GM10248 (cell line): ENCODE measurements at regions not wholly inside any gene's neighbourhood (a gene's known extent, or its start where the extent isn't known, plus 50 kb on each side); places are given as distances from the start of the nearest gene placed in this dataset.

Experiments
- CTCF ChIA-PET: fragments of 300-600 bp; sonication (Branson Sonifier 250); formaldehyde crosslinking; extraction: SDS; loops from one replicate; lab custom pipeline; 2021; ENCODE audit warnings: antibody characterized with exemption; lab: Yijun Ruan, JAX
- POLR2A ChIA-PET: fragments of 350-650 bp; sonication (Branson Sonifier 250); formaldehyde crosslinking; extraction: SDS; loops from one replicate; lab custom pipeline; 2020; ENCODE audit warnings: antibody characterized with exemption; lab: Yijun Ruan, JAX
- DNase-seq: peaks from one replicate; pipeline ENCODE4 v3.0.0; 2012; ENCODE audit errors: extremely low spot score
- CTCF ChIP-seq: IDR thresholded peaks from 2 replicates; pipeline ENCODE4 v1.5.1; 2012; ENCODE audit warnings: mild to moderate bottlenecking, low read depth; ENCODE audit errors: extremely low read depth, missing control alignments, control extremely low read depth

- POLR2A ChIA-PET: no interaction called here
- no peak for DNase-seq
- TF ChIP-seq CTCF: no peak
- CTCF ChIA-PET: no interaction called here
Measured at GRCh38 chr10:130928306-130928705, 383.2 kb downstream of the TCERG1L start.

- no peak for DNase-seq
- TF ChIP-seq CTCF: no peak
- ChIA-PET POLR2A (no interaction called here), CTCF (no interaction called here)
Measured at GRCh38 chr10:130929422-130930325, 381.8 kb downstream of the TCERG1L start.

- DNase-seq: no peak
- no peak for TF ChIP-seq CTCF
- POLR2A ChIA-PET: no interaction called here
- CTCF ChIA-PET: no interaction called here
Measured at GRCh38 chr10:130930821-130931220, 380.7 kb downstream of the TCERG1L start.

GRCh38 chr10:130931256-130931655 lies 380.3 kb downstream of the TCERG1L start:
- POLR2A ChIA-PET: no interaction called here
- no peak for DNase-seq
- CTCF ChIA-PET: no interaction called here
- TF ChIP-seq CTCF: no peak

- POLR2A ChIA-PET: no interaction called here
- DNase-seq: no peak
- TF ChIP-seq CTCF: no peak
- CTCF ChIA-PET: no interaction called here
Measured at GRCh38 chr10:130932326-130933007, 379.1 kb downstream of the TCERG1L start.

GRCh38 chr10:130933008-130933390 lies 378.5 kb downstream of the TCERG1L start:
- no peak for TF ChIP-seq CTCF
- ChIA-PET CTCF (no interaction called here), POLR2A (no interaction called here)
- no peak for DNase-seq
